IPS DF 19.7 (cell line): ENCODE measurements at regions not wholly inside any gene's neighbourhood (a gene's known extent, or its start where the extent isn't known, plus 50 kb on each side); places are given as distances from the start of the nearest gene placed in this dataset.

Source experiments
- DNase-seq: peaks from one replicate; pipeline ENCODE4 v3.0.0-alpha.2; 2013; ENCODE audit warnings: low read depth, low spot score

DNA sequence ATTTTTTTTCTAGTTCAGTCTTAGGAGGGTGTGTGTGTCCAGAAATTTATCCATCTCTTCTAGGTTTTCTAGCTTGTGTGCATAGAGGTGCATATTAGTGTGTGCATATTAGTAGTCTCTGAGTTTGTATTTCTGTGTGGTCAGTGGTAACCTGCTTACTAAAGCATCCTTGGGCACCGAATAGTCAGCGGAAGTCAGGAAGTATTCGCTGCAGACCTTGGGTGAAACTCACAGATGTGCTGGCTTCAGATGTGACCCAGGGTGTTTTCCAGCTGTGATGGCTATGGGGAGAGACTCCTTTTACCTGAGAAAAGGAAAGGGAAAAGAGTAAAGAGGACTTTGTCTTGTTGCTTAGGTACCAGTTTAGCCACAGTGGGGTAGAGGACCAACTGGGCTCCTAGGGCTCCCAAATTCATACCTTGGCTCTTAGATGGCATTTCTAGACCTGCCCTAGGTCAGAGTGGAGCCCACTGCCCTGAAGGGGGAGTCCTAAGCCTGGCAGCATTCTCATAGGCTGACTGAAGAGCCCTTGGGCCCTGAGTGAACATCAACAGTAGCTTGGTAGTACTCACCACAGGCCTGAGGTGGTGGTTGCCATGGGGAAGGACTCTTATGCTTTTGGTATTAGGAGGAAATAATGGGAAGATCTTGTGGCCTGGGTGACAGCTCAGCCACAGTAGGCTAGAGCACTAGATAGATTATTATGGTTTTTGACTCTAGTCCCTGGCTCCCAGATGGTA lies 286.0 kb upstream of the ZPLD1 start:
- DNase-seq: no peak

DNA sequence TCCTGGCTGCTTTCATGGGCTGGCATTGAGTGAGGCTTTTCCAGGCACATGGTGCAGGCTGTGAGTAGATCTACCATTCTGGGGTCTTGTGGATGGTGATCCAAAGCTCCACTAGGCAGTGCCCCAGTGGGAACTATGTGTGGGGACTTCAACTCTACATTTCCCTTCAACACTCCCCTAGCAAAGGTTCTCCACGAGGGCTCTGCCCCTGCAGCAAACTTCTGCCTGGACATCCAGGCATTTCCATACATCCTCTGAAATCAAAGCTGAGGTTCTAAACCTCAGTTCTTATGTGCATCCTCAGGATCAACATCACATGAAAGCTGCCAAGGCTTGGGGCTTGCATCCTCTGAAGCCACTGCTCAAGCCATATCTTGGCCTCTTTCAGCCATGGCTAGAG lies 282.9 kb upstream of the ZPLD1 start:
- no peak for DNase-seq

DNA sequence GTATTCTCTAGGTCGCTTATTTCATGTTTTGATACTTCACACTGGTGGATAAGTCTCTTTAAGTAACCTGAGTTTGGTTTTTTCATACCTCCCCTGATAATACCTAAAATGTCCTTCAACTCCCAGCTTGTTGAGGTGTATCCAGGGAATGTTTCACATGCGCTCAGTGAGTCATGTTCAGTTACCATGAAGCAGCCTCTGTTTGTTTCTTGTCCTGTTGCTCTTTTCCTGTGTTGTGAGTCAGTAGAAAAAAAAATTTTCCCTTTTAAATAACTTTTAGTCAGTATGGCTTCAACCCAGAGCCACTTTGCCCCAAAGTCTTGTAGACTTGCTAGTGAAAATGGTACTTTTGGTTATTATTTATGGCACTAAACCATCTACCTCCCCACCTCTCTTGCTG lies 278.4 kb upstream of the ZPLD1 start:
- no peak for DNase-seq

DNA sequence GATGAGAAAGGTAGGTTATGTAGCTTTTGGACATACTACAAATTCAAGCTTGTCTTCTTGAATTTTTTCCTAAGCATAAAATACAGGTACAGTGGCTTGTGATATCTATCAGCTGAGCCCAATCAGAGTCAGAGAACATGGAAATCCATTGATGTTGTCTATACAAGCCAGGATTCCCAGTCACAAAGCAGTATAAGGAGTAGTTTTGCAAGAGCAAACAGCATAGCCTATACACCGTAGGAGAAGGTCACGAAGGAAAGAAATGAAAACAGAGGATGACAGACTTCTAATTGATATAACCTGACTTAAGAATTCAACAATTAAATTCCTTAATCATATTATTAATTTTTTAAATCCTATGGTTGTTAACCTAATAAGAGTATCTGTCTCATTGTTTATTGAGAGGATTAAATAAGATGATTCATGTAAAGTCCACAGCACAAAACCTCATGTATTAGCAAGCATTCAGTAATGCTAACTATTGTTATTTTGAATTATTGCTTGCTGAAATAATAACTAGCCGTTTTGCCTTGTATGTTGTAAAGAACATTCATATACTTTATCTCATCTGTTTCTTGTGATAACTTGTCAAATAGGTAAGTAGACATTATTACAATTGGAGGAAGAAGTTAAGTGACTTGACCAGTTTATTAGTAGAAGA lies 276.6 kb upstream of the ZPLD1 start:
- no peak for DNase-seq

DNA sequence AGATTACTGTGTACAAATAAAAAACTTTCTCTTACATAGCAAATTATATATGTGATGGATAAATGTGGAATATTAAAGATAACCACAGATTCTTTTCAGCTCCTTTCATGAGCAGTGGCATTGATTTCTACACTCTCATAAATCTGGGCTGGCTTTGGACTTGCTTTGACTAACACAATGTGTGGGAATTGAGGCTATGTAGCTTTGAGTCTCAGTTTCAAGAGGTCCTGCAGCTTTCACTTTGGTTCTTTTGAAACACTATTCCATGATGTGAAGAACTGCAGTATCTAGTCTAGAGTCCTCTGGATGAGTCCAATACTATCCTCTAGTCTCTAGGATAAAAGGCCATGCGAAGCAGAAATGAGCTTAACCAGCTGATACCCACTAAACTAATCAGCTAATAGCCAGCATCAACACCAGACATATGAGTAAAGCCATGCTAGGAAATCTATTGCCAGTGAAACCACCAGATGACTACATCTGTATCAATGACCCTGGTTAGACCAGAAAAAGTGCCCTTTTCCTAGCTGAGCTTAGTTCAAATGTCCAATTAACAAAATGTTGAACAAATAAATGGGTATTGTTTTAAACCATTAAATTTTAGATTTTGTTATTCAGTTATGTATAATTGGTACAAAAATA lies 274.9 kb upstream of the ZPLD1 start:
- DNase-seq: no peak

DNA sequence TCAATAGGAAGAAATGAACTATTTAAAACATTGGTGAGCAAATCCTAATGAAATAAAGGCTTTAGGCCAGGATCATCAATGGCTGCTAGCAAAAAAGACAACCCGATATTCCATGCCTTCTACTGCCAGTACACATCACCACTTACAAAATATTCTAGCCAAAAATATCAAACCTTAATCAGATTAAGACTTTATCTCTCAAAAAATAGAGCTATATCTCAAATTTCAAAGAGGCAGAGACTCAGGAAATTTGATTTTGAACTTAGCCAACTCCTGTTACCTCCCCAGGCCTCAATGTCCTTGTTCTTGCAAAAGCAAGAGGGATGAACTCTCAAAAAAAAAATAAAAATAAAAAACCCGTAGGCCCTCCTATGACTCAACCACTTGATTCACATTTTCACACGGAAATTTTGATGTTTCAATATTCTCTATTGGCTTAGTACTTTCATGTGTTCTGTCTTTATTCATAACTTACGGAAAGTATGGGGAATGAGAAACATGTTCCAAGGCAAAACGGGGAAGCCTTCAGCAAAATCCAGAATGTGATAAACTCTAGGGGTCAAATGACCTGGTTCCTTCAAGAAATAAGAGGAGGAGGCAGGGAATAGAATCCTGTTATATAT lies 273.3 kb upstream of the ZPLD1 start:
- no peak for DNase-seq

DNA sequence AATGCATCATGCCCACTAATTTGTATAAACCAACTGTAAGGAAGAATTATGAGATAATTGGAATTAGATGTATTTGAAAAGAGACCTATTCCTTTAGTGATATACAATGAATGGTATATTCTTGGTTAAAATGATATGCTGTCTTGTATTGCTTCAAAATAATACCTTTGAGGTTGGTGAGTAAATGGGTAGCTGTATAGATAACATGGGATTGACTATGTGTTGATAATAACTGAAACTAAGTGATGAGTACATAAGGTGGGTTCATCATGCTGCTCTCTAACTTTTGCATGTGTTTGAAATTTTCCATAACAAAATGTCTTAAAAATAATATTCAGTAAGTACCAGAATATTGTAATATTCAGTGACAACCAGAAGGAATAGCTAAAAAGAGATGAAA lies 272.6 kb upstream of the ZPLD1 start:
- no peak for DNase-seq

DNA sequence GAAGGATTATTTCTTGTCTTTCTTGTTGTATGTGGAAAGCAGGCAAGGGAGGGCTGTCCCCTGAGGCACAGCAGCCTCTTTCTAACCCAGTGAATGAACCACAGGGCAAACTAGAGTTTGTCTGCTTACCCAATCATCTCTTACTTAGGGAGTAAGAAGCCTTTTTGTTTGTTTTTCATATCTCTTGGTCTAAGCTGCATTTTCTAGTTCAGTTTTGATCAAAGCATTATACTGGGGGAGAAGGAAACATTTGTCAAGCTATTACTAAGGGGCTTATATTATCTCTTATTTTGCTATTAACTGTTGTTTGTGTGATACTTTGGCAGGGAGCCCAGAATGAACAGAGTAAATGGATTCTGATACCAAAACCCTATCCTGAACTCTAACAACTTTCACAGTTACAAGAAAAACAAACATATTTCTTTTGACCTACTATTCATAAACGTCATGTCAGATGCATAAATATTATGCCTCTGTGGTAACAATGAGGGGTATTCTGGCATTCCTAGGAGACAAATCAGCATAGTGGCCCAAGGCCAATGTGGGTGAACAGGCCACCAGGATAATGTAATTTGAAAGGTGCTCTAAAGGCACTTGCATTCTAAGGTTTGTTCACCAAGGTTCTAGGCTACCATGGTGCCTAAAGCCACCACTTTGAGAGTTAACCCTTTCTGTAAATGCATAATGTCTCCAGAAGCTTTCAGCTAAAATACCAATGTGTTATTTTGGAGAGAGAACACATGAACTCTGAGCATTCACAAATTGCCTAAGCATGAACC lies 271.6 kb upstream of the ZPLD1 start:
- no peak for DNase-seq

DNA sequence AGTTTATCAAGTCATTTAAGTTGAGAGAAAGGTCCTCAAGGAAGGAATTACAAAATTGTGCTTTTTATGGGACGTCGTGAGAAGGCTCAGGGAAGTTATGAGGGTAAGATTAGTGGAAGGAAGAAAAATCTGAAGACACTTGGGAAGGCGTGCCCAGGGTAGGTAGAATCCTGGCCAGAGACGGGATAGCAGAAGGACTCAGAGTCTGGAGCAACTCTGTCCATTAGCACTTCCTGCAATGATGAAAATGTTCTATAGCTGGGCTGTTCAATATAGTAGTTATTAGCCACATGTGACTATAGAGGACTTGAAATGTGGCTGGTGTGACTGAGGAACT lies 271.0 kb upstream of the ZPLD1 start:
- no peak for DNase-seq

DNA sequence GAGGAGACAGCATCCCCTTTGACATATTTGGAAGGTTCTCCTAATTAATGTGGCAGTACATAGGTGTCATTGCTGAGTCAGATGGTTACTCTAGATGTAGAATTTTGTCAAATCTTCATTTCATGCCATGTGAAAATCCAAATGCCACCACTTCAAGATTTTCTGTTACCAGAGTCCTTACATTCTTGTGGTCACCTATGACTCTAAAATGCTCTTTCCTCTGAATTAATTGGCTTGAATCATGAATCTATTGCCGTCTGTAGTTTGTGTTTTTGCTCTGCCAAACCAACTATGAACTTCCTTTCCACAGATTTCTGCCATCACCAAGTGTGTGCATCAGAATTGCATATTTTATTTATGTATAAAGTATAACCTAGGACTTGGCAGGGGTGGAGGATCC lies 269.4 kb upstream of the ZPLD1 start:
- DNase-seq: no peak

DNA sequence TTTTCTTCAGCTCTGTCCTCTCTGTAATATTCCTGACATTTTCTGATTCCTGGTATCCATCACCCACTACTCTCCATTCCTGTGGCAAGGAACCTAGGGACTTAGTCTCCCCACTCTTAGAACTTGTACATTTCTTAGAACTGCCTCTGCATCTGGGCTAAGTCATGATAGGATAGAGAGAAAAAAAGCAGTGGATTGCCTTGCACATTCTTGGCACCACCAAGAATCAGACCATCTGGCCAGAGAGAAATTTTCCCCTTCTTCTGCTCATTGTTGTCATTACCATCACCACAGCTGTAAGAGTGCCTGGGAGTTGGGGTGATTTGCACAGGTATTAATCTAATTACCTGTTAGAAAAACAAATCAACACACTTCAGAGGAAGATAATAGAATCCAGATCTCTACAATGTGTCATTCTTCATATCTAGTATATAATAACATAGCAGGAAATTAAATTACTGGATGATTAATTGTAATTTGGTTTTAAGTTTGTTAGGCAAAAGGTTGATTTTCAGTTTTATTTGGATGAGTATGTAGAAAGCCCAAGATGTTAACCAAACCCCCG lies 264.8 kb upstream of the ZPLD1 start:
- DNase-seq: no peak

DNA sequence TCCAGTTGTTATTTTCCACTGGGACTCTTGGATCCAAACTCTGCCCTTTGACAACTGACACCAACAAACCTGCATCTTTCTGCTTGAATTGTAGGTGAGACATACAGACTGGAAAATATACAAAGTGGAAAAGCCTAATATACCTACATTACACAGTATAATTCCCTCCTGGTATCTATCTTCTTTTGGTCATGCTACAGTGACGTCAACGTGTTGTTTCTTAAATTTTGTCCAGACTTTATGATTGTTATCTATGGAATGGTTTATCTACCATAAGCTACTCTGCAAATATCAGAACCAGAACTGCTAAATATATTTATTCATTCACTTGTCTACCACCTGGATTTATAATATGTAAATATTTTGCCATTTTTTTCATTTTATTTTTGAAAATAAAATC lies 264.3 kb upstream of the ZPLD1 start:
- DNase-seq: no peak

DNA sequence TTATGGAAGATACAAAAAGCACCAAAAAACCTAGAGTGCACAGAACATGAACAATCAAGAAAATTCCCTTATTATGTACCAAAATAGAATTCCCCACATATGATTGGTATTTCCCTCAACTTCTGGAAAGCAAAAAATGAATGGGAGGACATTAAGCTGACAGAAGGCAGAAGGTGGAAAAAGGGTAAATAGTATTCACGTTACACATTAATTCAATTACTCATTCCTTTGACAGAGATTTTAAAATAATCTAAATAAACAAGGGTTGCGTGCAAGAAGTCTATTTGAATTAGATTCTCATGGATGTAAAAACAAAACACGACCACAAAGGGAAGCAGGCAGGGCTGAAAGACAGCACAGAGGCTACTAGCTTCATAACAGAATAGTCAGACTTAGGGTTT lies 260.5 kb upstream of the ZPLD1 start:
- no peak for DNase-seq

DNA sequence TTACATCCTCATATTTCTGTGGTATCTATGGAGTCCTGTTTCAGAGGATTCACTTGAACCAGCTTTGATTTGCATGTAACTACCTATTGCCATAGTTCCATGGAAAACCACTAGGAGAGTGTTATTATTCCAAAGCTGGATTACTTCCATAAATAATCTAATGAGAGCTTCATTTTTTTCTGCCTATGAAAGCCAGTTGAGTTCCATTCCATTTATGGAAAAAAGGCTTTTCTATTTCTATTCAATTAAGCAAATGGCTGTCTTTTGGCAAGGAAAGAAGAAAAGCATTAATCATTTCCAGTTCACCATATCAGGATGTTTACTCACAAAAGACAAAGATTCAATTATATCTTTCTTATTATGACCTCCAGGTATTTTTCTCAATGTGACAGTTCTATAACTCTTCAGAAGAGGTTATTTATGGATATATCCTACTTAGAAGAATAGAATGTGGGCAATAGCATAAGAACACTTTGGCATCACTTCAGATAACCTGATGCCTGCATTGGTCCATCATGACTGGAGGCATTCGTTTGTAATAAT lies 259.9 kb upstream of the ZPLD1 start:
- DNase-seq: no peak

DNA sequence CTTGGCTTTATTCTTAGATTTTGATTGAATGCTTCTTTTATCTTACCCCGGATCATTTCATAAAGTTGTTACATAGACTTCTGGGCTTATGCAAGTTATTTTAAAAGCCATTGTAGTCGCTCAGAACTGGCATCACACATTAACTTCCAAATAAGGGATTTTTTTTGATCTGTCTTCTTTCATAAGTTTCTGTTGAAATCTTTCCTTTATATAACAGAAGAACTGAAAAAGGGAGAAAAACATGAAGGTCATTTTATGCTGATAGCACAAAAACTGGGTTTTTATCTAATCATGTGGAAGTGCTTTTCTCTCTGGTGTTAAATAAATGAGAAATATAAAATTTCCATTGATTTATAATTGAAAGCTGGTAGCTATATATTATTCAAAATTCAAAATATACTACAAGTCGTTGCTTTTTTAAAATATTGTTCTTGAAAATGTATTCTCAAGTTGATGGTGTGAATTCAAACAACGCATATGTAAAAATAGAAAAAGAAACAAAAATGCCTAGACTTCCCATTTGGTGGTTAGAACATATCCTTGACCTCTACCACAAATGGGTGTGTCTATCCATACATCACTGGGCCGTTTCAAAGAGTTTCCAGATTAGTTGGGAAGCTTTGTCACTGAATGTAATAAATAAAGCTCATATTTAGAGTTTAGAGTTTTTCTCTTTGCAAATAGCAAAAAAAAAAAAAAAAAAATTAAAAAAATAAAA lies 258.3 kb upstream of the ZPLD1 start:
- DNase-seq: no peak

DNA sequence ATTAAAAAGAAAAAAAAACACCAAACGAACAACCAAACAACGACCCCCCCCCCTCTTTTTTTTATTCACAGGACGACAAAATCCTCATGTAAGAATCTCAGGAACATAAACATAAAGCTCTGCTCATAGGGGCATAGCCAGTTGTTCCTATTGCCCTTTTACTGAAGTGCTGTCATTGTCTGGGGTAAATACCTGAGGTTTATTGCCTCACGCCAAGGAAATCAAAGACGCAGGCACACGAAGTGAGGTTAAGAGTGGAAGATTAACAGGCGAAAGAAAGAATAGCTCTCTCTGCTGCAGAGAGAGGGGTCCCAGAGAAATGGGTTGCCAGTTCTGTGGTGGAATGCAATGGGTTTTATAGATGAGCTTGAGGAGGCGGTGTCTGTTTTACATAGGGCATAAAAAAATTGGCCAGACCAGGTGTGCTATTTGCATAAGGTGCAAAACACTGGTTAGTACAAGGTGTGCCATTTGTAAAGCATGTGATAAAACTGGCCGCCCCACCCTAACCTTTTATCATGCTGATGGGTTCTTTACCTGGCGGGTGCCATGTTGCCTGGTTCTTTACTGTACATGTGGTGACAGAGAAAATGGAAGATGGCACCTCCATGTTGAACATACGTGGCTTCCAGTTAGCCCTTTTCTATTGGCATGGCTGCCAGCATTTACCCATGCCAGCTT lies 257.6 kb upstream of the ZPLD1 start:
- no peak for DNase-seq

DNA sequence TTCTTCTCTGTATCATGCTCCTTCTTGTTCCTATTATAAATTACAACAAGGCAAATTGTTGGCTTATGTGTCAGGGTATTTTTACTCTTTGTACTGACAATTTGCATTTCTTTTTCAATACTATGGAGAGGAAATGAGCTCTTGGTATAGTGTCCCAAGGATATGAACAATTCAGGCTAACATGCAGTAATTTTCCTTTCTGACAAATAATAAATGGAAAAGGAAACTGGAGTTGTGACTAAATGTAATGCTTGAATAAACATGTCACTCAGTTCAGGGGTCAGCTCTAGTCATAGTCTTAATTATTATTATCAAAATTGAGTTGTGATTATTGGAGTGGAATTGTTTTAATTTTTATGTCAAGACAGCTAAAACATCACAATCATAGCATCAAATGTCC lies 256.0 kb upstream of the ZPLD1 start:
- no peak for DNase-seq

DNA sequence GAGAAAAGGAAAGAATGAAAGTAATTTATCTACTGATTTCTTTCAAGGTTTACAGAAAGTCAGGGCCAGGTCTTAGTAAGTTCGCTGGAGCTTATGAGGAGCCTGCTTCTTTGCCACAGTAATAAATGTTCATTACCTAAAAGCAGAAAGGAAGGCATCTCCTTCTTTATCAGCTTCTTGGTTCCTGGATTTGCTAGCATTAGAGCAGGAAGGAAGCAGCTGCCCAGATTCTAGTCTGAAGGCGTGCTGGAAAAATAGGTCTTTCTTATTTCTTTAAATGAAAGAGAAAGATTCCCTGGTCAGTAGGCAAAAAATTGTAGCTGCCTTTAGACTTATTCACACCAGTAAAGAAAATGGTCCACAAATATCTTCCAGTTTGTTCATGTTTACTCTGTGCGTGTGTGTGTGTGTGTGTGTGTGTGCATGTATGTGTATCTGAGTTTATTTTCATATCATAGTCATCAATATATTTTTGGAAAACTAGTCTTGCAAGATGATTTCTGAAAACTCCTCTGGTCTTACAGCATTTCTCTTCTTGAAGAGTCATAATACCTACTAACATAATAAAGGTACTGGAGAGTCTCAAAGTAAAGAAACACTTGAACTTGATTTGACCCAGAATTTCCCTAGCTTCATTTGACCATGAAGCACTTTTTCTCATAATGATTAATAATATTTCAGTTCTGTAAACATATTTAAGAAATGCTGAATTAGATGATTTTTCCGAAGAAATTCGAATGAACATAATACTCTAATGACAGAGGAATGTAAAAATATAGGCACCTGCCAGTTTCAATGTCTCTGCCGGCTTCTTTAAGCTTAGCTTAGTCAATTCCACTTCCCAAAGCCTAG lies 255.3 kb upstream of the ZPLD1 start:
- no peak for DNase-seq

DNA sequence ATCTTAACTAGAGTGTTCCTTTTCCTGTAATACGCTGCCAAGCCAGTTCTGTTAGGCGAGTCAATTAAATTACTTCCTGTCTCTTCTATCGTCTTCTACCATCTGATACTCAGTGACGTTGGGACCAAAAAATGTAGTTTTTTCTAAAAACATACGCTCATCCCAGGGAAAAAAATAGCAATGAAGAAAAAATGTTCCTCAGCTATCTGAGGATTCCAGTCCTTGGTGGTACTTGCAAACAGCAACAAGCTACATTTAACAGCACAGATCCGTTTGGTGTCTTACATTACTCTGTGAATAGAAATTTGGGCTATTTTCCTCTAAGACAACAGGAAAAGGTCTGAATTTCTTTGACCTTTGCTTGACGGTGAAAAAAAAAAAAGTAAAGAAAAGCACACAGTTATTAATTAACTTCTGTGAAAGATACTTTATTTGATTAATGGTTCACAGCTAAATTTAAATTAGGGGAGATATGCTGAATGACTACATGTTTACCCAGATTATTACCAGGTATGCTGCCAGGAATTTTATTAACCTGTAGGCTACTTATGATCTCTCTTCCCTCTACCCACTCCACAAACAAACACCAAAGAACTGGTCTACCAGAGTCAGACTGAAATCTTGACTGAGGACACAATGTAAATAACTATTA lies 254.4 kb upstream of the ZPLD1 start:
- DNase-seq: no peak
